OCI-LY3 (cell line): ENCODE measurements at regions not wholly inside any gene's neighbourhood (a gene's known extent, or its start where the extent isn't known, plus 50 kb on each side); places are given as distances from the start of the nearest gene placed in this dataset.

ENCODE experiments used
- CTCF ChIP-seq: fragments of 200-600, 300-600 bp; sonication (generic); IDR thresholded peaks from 2 replicates; pipeline ENCODE4 v1.5.1; 2014; ENCODE audit warnings: antibody characterized with exemption, low read length, low read depth
- EZH2phosphoT487 ChIP-seq: fragments of 200-600 bp; shearing (Covaris generic); IDR thresholded peaks from 2 replicates; pipeline ENCODE4 v1.6.1; 2018; ENCODE audit warnings: antibody characterized with exemption, mixed run types, low read depth

- no peak for TF ChIP-seq EZH2phosphoT487
- no peak for TF ChIP-seq CTCF
Measured at GRCh38 chr4:111210595-111210994, 587.7 kb upstream of the PITX2 start.
